K562 (cell line): ENCODE measurements at regions not wholly inside any gene's neighbourhood (a gene's known extent, or its start where the extent isn't known, plus 50 kb on each side); places are given as distances from the start of the nearest gene placed in this dataset.

Source experiments
- ATAC-seq: fragments of 200-7000 bp; cut with Tn5 transposase; 3 replicates; pipeline ENCODE4 v1.9.1; 2020; ENCODE audit warnings: moderate library complexity
- BruUV-seq: library from RNA; stranded (reverse); fragments of 400-500 nt; replicated peaks from 2 replicates; lab custom pipeline; 2021; lab: Mats Ljungman, UMichigan
- CTCF ChIA-PET: fragments of 300-600 bp; formaldehyde crosslinking; extraction: SDS; loops from one replicate; lab custom pipeline; 2021; ENCODE audit warnings: low intra/inter-chr PET ratio; lab: Yijun Ruan, JAX
- POLR2A ChIA-PET: fragments of 300-600, 350-650 bp; sonication (Branson Sonifier 250); formaldehyde crosslinking; extraction: SDS; loops from one replicate; lab custom pipeline; 2021; ENCODE audit warnings: antibody characterized with exemption, inconsistent platforms; lab: Yijun Ruan, JAX
- DNase-seq, 4 experiments: peaks; one replicate each; pipeline versions ENCODE4 v3.0.0 to v3.0.0-alpha.2; 2011 to 2018; ENCODE audit warnings: low spot score in 3 of 4, mixed read lengths in 3 of 4; ENCODE audit errors: extremely low read depth in 1 of 4
- FAIRE-seq: peaks from 2 replicates; lab custom pipeline; 2011; peaks lifted over from hg19 to GRCh38; lab: Jason Lieb, UNC
- H2AFZ ChIP-seq: 2 replicates; pipeline ENCODE4 v1.6.0; 2011; ENCODE audit warnings: low read depth, low read length, control low read depth, inconsistent platforms
- H3K27ac ChIP-seq: fragments of 200-600 bp; 3 replicates; pipeline ENCODE4 v1.8.0; 2011; ENCODE audit warnings: low read depth, mild to moderate bottlenecking, control low read depth, inconsistent platforms, low read length, moderate library complexity, mixed read lengths; ENCODE audit errors: extremely low read depth
- H3K27me3 ChIP-seq, 2 experiments: fragments of 300-600 bp in 1 of 2; 2 replicates in 1 of 2; 3 replicates in 1 of 2; pipeline versions ENCODE4 v1.6.0 to v1.8.0; 2011; ENCODE audit warnings: inconsistent platforms in 2 of 2, low read length in 2 of 2, mild to moderate bottlenecking in 1 of 2, mixed read lengths in 1 of 2, moderate library complexity in 1 of 2; ENCODE audit not compliant: control insufficient read depth in 2 of 2, insufficient read depth in 2 of 2
- H3K36me3 ChIP-seq: fragments of 300-600 bp; 3 replicates; pipeline ENCODE4 v1.8.0; 2011; ENCODE audit warnings: mild to moderate bottlenecking, low read length, inconsistent platforms; ENCODE audit not compliant: control insufficient read depth, insufficient read depth
- H3K4me1 ChIP-seq, 2 experiments: fragments of 200-600 bp in 1 of 2; replicated peaks in 1 of 2; 2 replicates in 1 of 2; 3 replicates in 1 of 2; pipeline versions ENCODE4 v1.5.1 to v1.8.0; 2011; ENCODE audit warnings: inconsistent platforms in 2 of 2, low read length in 2 of 2, mild to moderate bottlenecking in 1 of 2, mixed read lengths in 1 of 2, moderate library complexity in 1 of 2; ENCODE audit not compliant: control insufficient read depth in 2 of 2, insufficient read depth in 2 of 2
- H3K4me2 ChIP-seq: 2 replicates; pipeline ENCODE4 v1.6.1; 2011; ENCODE audit warnings: low read length, control low read depth, inconsistent platforms, mixed read lengths; ENCODE audit not compliant: insufficient read depth
- H3K4me3 ChIP-seq: fragments of 200-600 bp; sonication (generic), shearing (Covaris generic); 2 replicates; pipeline ENCODE4 v1.5.1; 2016; ENCODE audit warnings: control low read depth, inconsistent platforms
- H3K79me2 ChIP-seq: fragments of 200-600 bp; 3 replicates; pipeline ENCODE4 v1.8.0; 2011; ENCODE audit warnings: low read length, inconsistent platforms; ENCODE audit not compliant: control insufficient read depth, insufficient read depth
- H3K9ac ChIP-seq, 2 experiments: 2 replicates each; pipeline versions ENCODE4 v1.6.0 to v1.6.1; 2011; ENCODE audit warnings: low read depth in 2 of 2, low read length in 2 of 2, control low read depth in 1 of 2, inconsistent platforms in 1 of 2, mild to moderate bottlenecking in 1 of 2, mixed read lengths in 1 of 2; ENCODE audit not compliant: insufficient read depth in 1 of 2
- H3K9me1 ChIP-seq: one replicate; pipeline ENCODE4 v1.6.0; 2011; ENCODE audit warnings: inconsistent platforms, mild to moderate bottlenecking, low read length, moderate library complexity; ENCODE audit not compliant: control insufficient read depth, insufficient read depth
- H3K9me3 ChIP-seq: replicated peaks from 2 replicates; pipeline ENCODE4 v1.5.1; 2011; ENCODE audit warnings: low read depth, low read length, inconsistent platforms; ENCODE audit not compliant: control insufficient read depth, insufficient read depth
- H4K20me1 ChIP-seq: replicated peaks from 2 replicates; pipeline ENCODE4 v1.6.1; 2011; ENCODE audit warnings: low read length, inconsistent platforms, mixed read lengths; ENCODE audit not compliant: control insufficient read depth, insufficient read depth
- C11orf30 ChIP-seq: fragments of 450-650 bp; IDR thresholded peaks from 2 replicates; pipeline ENCODE4 v1.6.1; 2016; ENCODE audit warnings: low read depth, mild to moderate bottlenecking
- DEAF1 ChIP-seq: fragments of 450-650 bp; formaldehyde crosslinking; IDR thresholded peaks from 2 replicates; pipeline ENCODE4 v1.4.0; 2020; ENCODE audit warnings: mild to moderate bottlenecking, moderate library complexity
- MAFF ChIP-seq: IDR thresholded peaks from 2 replicates; pipeline ENCODE4 v1.6.1; 2012; ENCODE audit warnings: low read length, improper control_type of control experiment
- MAFG ChIP-seq: fragments of 450-650 bp; conservative IDR thresholded peaks from 2 replicates; pipeline ENCODE4 v1.6.1; 2016; ENCODE audit warnings: missing genetic modification characterization, missing compliant biosample characterization
- MAFK ChIP-seq: IDR thresholded peaks from 2 replicates; pipeline ENCODE4 v1.6.1; 2011; ENCODE audit warnings: low read length, improper control_type of control experiment
- POLR2AphosphoS5 ChIP-seq: IDR thresholded peaks from 2 replicates; pipeline ENCODE4 v1.6.1; 2011; ENCODE audit warnings: mild to moderate bottlenecking, low read depth, low read length, moderate library complexity; ENCODE audit not compliant: control insufficient read depth, insufficient read depth
- RFX1 ChIP-seq: fragments of 450-650 bp; IDR thresholded peaks from 2 replicates; pipeline ENCODE4 v1.6.1; 2016; ENCODE audit warnings: mild to moderate bottlenecking, moderate library complexity
- ZFP1 ChIP-seq: fragments of 450-650 bp; formaldehyde crosslinking; IDR thresholded peaks from 2 replicates; pipeline ENCODE4 v1.4.0; 2020; ENCODE audit warnings: mild to moderate bottlenecking, mixed read lengths
- ZNF316 ChIP-seq: fragments of 450-650 bp; IDR thresholded peaks from 2 replicates; pipeline ENCODE4 v1.6.1; 2016
- WGBS: fragments of 100-300 bp; shearing (Covaris generic); methylation state at CpG from one replicate; pipeline ENCODE4 v1.1.6; 2016; ENCODE audit warnings: low coverage, mixed read lengths; ENCODE audit not compliant: insufficient coverage; ENCODE audit errors: missing lambda C conversion rate; 5-methylcytosine and 5-hydroxymethylcytosine counted together
- in situ Hi-C: fragments of 300-500 bp; cut with MboI; formaldehyde crosslinking; loops from 4 replicates; pipeline ENCODE4 v1.15.0; 2018; ENCODE audit warnings: inconsistent platforms, mixed read lengths
- intact Hi-C: fragments of 100-400 bp; cut with micrococcal nuclease; formaldehyde crosslinking; loops from 2 replicates; pipeline ENCODE4 v1.14.2; 2022

- Histone ChIP-seq H3K9me3 (no peaks in the 10 kb centered on the region), H2AFZ (no peak overlapping the region), H3K79me2 (no peaks in the 10 kb centered on the region), H4K20me1 (no peaks in the 10 kb centered on the region), H3K27me3 (no peaks in the 10 kb centered on the region), H3K9ac (no peak overlapping the region), H3K27ac (no peak overlapping the region), H3K36me3 (no peaks in the 10 kb centered on the region), H3K4me2 (no peak overlapping the region), H3K4me1 (no peaks in the 10 kb centered on the region), H3K9me1 (no peaks in the 10 kb centered on the region), H3K4me3 (no peak overlapping the region)
- no TSS peak for BruUV-seq
- POLR2A ChIA-PET, result no interaction called here
- no peak for FAIRE-seq
- TF ChIP-seq ZFP1 (CRISPR knock-in tag) (no peak), POLR2AphosphoS5 (no peak)
- CTCF ChIA-PET, result no interaction called here
- intact Hi-C loops, result no loop called here
- no peak for ATAC-seq
- 0% methylated on average over 7 of the region's 7 CpGs for whole genome bisulfite sequencing
- in situ Hi-C loops, result no loop called here
- DNase-seq, result no peak
These were observed 819.9 kb downstream of the OLFM4 start for GRCh38 chr13:53848366-53848961.

- WGBS, result 10% methylated on average over 4 of the region's 4 CpGs
- no peaks in the 10 kb centered on the region for H4K20me1 ChIP-seq
- peak; percentile 91 for TF ChIP-seq MAFK
- TF ChIP-seq C11orf30, result peak; percentile 49; the same call in 1 of the 2 replicates
- TF ChIP-seq ZNF316, result peak; percentile 69
- no peak for TF ChIP-seq DEAF1
- no peak for TF ChIP-seq RFX1
- TF ChIP-seq MAFF, result peak; percentile 86
- TF ChIP-seq MAFG, result peak; percentile 62
- ChIA-PET POLR2A (no interaction called here), CTCF (no interaction called here)
- in situ Hi-C loops, result no loop called here
- no peak for ATAC-seq
- H3K4me3 ChIP-seq, result no peak overlapping the region
- BruUV-seq, result no TSS peak
- no peaks in the 10 kb centered on the region for H3K9me3 ChIP-seq
- H3K79me2 ChIP-seq, result no peaks in the 10 kb centered on the region
- FAIRE-seq, result no peak
- H3K9ac ChIP-seq, result no peak overlapping the region
- no peaks in the 10 kb centered on the region for H3K27me3 ChIP-seq
- no peaks in the 10 kb centered on the region for H3K4me1 ChIP-seq
- H3K4me2 ChIP-seq, result no peak overlapping the region
- no peak overlapping the region for H3K27ac ChIP-seq
- H3K36me3 ChIP-seq, result no peaks in the 10 kb centered on the region
- H2AFZ ChIP-seq, result no peak overlapping the region
- intact Hi-C loops, result no loop called here
- H3K9me1 ChIP-seq, result no peaks in the 10 kb centered on the region
- DNase-seq, result no peak
These were observed 825.7 kb downstream of the OLFM4 start for GRCh38 chr13:53854321-53854720.
